ENCODE measurements at regions not wholly inside any gene's neighbourhood (a gene's known extent, or its start where the extent isn't known, plus 50 kb on each side); places are given as distances from the start of the nearest gene placed in this dataset.
"Not testable (repeated sequence)": the region's sequence is repeated elsewhere in the genome, so short reads cannot be mapped to it uniquely, and the experiment has no call there.

DNA sequence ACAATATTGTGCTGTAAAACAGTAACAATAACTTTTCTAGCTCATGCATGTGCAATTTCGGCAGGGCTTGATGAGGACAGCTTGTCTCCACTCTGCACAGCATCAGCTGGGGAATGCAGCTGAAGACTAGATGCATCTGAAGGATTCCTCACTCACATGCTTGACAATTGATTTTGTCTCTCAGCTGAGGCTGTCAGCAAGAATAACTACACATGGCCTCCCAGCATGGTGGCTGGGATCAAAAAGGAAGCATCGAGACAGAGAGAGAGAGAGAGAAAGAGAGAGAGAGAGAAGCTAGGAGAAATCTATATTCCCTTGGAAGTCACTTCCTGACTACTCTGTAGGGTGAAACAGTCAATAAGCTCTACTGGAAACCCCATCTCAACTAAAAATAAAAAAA lies 487.1 kb downstream of the PLOD2 start:
- intact Hi-C loops (cut with micrococcal nuclease) = no loop called here
- Mint-ChIP-seq H3K4me1 (no peaks in the 10 kb centered on the region), H3K27me3 (no peaks in the 10 kb centered on the region), H3K27ac (no peak overlapping the region), H3K9me3 (no peaks in the 10 kb centered on the region), H3K4me3 (no peak overlapping the region), H3K36me3 (ENCODE audit: low read depth) (no peaks in the 10 kb centered on the region)
- ChIA-PET CTCF (no interaction called here), POLR2A (no interaction called here)
- TF ChIP-seq, protein P1, sequence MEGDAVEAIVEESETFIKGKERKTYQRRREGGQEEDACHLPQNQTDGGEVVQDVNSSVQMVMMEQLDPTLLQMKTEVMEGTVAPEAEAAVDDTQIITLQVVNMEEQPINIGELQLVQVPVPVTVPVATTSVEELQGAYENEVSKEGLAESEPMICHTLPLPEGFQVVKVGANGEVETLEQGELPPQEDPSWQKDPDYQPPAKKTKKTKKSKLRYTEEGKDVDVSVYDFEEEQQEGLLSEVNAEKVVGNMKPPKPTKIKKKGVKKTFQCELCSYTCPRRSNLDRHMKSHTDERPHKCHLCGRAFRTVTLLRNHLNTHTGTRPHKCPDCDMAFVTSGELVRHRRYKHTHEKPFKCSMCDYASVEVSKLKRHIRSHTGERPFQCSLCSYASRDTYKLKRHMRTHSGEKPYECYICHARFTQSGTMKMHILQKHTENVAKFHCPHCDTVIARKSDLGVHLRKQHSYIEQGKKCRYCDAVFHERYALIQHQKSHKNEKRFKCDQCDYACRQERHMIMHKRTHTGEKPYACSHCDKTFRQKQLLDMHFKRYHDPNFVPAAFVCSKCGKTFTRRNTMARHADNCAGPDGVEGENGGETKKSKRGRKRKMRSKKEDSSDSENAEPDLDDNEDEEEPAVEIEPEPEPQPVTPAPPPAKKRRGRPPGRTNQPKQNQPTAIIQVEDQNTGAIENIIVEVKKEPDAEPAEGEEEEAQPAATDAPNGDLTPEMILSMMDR (IDR thresholded peaks at IDR 0.05) = no peak
- ATAC-seq (ENCODE audit: low read depth) (no peak), DNase-seq (no peak)

DNA sequence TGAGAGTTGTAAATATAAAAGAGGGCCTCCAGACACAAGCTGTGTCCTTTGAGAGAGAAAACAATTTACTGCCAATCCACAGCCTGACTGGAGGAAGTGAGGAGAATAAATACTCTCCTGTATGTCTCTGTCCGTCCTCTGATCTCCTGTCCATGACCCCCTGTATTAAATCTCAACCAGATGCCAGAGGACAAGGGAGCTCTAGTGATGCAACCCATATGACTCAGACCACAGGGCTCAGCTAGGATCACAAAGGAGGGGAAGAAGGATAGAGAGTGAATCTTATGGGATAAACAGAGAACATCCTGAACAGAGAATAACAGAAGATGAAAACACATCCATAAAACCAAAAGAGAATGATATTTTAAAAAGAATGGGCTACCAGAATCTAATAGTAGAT lies 482.6 kb downstream of the PLOD2 start:
- Mint-ChIP-seq H3K4me3 (no peak overlapping the region), H3K36me3 (ENCODE audit: low read depth) (no peaks in the 10 kb centered on the region), H3K27ac (no peak overlapping the region), H3K9me3 (no peaks in the 10 kb centered on the region), H3K27me3 (no peaks in the 10 kb centered on the region), H3K4me1 (no peaks in the 10 kb centered on the region)
- TF ChIP-seq, protein P1 (IDR thresholded peaks at IDR 0.05) = no peak
- POLR2A ChIA-PET = interaction anchor here (0.6 kb wide), 1 partner anchor 13 kb away, joined by 3 read pairs; no protein-coding TSS in a partner anchor
- CTCF ChIA-PET = no interaction called here
- DNase-seq = no peak
- ATAC-seq (ENCODE audit: low read depth) = no peak
- intact Hi-C loops (cut with micrococcal nuclease) = no loop called here

DNA sequence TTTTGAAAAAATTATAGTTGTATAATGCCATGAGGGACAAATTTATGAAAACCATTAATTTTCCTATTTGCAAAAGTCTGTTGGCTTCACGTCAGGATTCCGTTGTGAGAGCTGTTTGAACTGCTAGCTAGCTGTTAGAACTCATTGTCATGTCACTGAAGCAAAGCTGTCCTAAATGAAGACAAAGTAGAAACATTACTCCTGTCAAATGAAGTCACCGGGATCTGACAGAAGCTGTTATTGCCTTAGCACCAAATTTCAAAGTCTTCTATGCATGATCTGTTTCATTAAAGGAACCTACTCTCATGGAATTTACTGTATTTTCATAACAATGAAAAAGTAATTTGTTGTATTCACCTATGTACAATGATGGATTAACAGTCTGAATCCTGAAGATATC lies 479.8 kb downstream of the PLOD2 start:
- H3K27me3 Mint-ChIP-seq = no peaks in the 10 kb centered on the region
- intact Hi-C loops (cut with micrococcal nuclease) = no loop called here

DNA sequence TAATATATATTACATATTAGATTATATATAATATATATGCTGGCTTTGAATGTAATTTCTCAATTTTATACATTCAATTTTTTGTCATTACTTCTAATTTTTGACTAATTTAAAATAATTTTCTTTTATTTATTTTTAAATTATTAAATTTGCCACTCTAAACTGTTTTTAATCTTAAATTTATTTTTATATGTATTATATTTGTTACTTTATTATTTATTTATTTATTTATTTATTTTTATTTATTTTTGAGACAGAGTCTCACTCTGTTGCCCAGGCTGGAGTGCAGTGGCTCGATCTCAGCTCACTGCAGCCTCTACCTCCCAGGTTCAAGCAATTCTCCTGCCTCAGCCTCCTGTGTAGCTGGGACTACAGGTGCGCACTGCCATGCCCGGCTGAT lies 473.0 kb downstream of the PLOD2 start:
- DNase-seq; H3K4me1 Mint-ChIP-seq; ATAC-seq (ENCODE audit: low read depth); CTCF ChIA-PET; H3K36me3 Mint-ChIP-seq (ENCODE audit: low read depth); H3K9me3 Mint-ChIP-seq; intact Hi-C loops (cut with micrococcal nuclease); H3K4me3 Mint-ChIP-seq; H3K27me3 Mint-ChIP-seq; H3K27ac Mint-ChIP-seq; POLR2A ChIA-PET: not testable (repeated sequence)

More for the DNA sequence above, 479.8 kb downstream of the PLOD2 start:
- no peaks in the 10 kb centered on the region for H3K36me3 Mint-ChIP-seq (ENCODE audit: low read depth)
- H3K27ac Mint-ChIP-seq = no peak overlapping the region
- TF ChIP-seq, protein P1 (IDR thresholded peaks at IDR 0.05) = no peak
- DNase-seq (no peak), ATAC-seq (ENCODE audit: low read depth) (no peak)
- POLR2A ChIA-PET = no interaction called here
- CTCF ChIA-PET = no interaction called here
- H3K9me3 Mint-ChIP-seq = no peaks in the 10 kb centered on the region
- H3K4me3 Mint-ChIP-seq = no peak overlapping the region
- H3K4me1 Mint-ChIP-seq = no peaks in the 10 kb centered on the region

DNA sequence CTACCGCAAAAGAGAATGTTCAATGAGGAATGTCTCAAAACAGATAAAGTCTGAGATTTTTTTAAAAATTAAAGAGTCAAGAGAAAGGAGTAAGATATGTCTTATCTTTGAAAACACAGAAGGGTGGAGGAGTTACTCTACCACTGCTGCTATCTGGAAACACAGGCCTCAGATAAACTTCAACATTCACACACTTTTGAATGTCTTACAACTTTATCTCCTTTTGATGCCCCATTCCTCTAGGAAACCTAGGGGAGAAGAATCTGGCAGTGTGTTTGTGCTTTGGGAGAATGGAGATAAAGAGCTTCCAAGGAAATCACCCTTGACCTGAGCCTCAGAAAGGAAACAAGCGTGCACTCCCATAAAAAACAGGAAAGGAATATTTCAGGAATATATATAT lies 468.2 kb downstream of the PLOD2 start:
- TF ChIP-seq, protein P1 (IDR thresholded peaks at IDR 0.05) = no peak
- no peak overlapping the region for H3K27ac Mint-ChIP-seq
- intact Hi-C loops (cut with micrococcal nuclease) = no loop called here
- no peak overlapping the region for H3K4me3 Mint-ChIP-seq
- no peaks in the 10 kb centered on the region for H3K27me3 Mint-ChIP-seq
- H3K4me1 Mint-ChIP-seq = no peaks in the 10 kb centered on the region
- no peaks in the 10 kb centered on the region for H3K9me3 Mint-ChIP-seq
- ATAC-seq (ENCODE audit: low read depth) (no peak), DNase-seq (no peak)
- CTCF ChIA-PET = no interaction called here
- H3K36me3 Mint-ChIP-seq (ENCODE audit: low read depth) = no peaks in the 10 kb centered on the region
- POLR2A ChIA-PET = no interaction called here

DNA sequence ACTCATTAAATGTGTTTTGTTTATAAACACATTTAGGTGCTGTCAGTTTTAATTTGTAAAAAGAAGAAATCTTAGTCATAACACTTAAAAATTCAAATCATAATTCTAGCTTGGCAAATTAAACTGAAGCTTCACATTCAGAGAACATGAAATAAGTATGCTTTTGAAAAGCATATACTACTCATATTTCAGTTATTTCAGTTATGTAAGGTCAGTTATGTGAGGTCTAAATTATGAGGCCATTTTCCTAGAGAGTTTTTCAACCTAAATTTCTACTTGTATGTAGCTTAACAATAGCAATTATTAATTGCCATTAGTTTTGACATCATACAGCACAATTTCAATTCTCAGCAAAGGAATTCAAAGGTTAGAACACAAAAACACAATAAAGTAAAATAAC lies 465.0 kb downstream of the PLOD2 start:
- DNase-seq (no peak), ATAC-seq (ENCODE audit: low read depth) (no peak)
- Mint-ChIP-seq H3K4me1 (no peaks in the 10 kb centered on the region), H3K36me3 (ENCODE audit: low read depth) (no peaks in the 10 kb centered on the region), H3K27ac (no peak overlapping the region), H3K27me3 (no peaks in the 10 kb centered on the region), H3K9me3 (no peaks in the 10 kb centered on the region), H3K4me3 (no peak overlapping the region)
- ChIA-PET CTCF (no interaction called here), POLR2A (no interaction called here)
- intact Hi-C loops (cut with micrococcal nuclease) = no loop called here
- TF ChIP-seq, protein P1 (IDR thresholded peaks at IDR 0.05) = no peak

Measured in activated B cell treated with CpG ODN at 0.5 μM for 24 hours (primary cell).